Kidney glomerular epithelial cell (primary cell): ENCODE measurements at regions not wholly inside any gene's neighbourhood (a gene's known extent, or its start where the extent isn't known, plus 50 kb on each side); places are given as distances from the start of the nearest gene placed in this dataset.
"Not testable (repeated sequence)": the region's sequence is repeated elsewhere in the genome, so short reads cannot be mapped to it uniquely, and the experiment has no call there.

Source experiments
- DNase-seq: peaks from one replicate; lab custom pipeline; 2025; lab: John Stamatoyannopoulos, UW

DNA sequence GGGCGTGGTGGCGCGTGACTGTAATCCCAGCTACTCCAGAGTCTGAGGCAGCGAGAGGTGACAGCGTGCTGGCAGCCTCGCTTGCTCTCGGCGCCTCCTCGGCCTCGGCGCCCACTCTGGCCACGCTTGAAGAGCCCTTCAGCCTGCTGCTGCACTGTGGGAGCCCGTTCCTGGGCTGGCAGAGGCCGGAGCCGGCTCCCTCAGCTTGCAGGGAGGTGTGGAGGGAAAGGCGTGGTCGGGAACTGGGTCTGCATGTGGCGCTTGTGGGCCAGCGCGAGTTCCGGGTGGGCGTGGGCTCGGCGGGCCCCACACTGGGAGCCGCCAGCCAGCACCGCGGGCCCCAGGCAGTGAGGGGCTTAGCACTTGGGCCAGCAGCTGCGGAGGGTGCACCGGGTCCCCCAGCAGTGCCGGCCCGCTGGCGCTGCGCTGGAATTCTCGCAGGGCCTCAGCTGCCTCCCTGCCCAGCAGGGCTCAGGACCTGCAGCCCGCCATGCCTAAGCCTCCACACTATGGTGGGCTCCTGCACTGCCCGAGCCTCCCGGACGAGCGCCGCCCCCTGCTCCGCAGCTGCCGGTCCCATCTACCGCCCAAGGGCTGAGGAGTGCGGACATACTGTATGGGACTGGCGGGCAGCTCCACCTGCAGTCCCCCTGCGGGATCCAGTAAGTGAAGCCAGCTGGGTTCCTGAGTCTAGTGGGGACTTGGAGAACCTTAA lies 1093.3 kb upstream of the CDH8 start:
- no peak for DNase-seq

DNA sequence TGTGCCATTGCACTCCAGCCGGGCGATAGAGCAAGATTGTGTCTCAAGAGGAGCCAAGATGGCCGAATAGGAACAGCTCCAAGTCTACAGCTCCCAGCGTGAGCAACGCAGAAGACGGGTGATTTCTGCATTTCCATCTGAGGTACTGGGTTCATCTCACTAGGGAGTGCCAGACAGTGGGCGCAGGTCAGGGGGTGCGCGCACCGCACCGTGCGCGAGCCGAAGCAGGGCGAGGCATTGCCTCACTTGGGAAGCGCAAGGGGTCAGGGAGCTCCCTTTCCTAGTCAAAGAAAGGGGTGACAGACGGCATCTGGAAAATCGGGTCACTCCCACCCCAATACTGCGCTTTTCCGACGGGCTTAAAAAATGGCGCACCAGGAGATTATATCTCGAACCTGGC lies 1083.7 kb upstream of the CDH8 start:
- DNase-seq, result not testable (repeated sequence)

DNA sequence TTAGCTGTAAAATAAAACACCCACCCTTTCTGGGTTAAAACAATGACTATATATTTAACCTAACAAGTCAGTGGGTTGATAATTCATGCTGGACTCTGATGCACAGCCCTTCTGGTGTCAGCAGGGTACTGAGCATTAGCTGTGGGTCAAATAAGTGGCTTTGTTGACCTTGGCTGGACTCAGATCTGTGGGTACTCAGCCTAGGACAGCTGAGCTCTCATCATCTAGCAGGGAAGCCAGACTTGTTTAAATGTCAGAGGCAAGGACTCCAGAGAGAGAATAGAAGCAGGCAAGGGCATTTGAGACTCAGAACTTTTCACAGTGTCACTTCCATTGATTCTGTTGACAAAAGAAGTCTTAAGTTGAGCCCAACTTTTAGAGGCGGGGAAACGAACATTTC lies 1063.8 kb upstream of the CDH8 start:
- no peak for DNase-seq

DNA sequence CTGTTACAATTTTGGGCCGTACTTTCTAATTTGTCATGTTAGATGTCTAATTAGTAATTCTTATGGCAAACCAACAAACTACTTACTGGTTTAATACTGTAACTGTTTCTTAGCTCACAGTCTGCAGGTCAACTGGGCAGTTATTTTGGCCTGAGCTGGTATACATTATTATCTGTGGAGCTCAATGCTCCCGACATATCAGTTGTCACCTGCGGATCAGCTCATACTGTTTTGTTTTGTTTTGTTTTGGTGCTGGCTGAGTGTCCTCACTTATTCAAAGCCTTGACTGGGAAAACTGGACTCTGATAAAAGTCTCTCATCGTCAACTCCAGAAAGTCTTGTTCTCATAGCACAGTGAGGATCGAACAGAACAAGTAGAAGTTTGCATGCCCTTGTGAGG lies 1060.6 kb upstream of the CDH8 start:
- DNase-seq, result no peak

DNA sequence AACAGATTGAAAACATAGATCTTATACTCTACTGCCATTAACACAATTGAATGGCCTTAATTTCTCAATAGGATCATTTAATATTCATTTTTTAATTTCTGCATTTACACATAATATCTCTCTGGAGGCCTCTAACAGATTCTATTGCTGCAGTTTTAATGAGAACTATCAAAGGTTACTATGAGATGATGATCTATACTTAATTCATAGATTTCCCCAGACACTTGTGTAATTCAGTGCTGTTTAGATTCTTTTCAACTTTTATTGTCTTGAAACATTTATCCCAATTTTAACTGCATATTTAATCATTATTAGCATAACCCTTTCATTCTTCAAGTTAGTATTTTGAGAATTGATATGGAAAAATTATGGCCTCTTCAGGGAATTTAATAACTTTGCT lies 1056.5 kb upstream of the CDH8 start:
- DNase-seq, result no peak

DNA sequence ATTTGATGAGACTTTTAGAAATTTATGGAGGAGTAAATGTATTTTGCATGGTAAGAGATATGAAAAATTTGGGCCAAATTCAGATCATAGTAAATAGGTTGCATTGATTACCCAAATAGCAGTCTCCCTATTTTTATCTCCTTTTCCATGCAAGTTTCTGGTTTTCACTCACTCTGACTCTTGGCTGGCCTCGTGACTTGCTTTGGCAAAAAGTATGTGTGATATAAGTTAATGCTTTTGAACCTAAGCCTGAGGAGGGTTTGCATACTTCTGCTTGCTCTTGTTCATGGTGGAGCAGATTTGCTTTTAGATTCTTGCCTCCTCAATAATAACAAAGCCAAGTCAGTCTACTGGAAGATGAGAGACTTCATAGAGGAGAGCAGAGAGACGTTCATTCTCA lies 1045.9 kb upstream of the CDH8 start:
- no peak for DNase-seq

DNA sequence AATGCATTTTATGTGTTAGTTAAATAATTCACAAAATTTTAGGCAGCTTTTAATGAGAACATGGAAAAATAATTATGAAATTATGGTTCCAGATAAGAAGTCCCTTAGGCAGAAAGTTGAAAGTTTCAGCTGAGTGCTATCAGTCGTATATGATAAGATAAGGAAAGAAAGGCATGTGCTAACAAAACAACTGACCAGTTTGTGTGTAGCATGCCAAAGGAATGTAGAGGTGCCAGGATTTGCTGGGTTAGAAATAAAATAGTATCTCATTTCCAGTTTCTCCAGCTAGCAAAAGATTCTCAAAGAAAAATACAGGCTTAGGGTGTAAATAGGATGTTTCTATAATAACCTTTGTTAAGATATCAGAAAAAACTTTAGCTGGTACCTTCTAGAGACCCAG lies 1044.5 kb upstream of the CDH8 start:
- DNase-seq, result no peak

DNA sequence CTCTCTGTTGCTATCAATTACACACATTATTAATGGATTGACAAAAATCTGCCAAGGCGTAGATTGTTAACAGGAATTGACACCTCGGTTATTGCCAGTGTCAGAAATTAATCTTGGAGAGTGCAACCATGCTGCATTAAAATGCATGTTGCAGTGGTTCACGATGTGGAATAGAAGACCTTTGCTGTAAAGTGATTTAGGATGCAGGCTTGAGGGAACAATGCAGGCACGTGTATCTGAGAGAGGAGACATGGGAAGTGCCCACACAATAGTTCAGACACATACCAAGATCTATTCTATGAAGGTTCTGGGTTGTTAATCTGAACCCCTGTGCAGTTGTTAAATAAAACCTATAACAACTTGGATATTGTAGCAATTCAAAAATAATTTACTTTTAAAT lies 1032.8 kb upstream of the CDH8 start:
- no peak for DNase-seq

DNA sequence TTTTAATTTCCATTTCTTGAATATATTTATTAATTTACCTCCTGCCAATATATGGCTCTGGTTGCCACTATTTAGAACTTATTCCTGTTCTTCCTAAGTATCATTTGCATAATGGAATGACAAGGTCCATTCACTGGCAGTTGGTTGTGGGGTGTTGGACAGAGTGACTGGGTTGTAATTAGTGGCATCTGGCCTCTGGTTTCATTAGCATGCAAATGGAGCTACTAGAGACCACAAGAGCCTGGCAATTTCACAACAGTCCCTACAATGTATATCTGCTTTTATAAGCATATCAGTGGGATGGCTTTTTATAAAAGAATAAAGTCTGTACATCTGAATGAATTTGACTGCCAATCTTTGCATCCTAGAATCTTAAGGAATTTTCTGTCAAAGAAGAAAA lies 1030.9 kb upstream of the CDH8 start:
- no peak for DNase-seq

DNA sequence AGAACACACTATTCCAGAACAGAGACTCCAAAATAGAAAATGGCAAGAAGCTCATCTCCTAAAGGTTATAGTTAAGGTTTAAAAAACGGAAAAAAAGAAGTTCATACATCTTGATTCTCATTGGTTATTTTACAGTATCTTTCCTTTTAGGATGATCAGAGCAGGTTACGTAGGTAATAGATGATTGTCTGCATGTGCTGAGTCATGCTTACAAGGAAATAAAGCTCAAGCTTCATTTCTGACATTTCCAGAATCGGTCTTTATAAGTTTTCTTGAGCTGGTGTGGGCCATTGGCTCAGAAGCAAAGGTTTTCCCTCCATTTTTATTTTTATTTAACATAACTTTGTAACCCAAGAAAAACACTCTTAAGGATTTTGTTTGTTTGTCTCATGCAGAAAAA lies 1030.3 kb upstream of the CDH8 start:
- no peak for DNase-seq

DNA sequence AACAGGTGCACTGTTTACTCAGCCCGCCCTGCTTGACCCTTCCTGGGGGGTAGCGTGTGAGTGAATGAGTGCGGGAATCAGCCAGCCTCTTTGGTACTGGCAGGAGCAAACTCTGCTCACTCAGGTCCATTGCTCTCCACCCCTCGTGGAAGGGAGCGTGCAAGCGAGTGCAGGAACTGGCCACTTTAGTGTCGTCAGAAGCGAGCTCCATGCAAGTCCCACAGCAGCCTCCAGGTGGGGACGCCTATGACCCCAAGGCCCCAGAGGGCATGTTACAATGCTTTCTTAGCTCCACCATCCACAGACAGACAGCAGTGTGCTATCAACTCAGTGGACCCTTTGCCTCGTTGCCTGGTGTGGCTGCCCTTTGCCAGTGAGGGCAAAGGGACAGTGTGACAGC lies 1025.1 kb upstream of the CDH8 start:
- DNase-seq, result no peak

DNA sequence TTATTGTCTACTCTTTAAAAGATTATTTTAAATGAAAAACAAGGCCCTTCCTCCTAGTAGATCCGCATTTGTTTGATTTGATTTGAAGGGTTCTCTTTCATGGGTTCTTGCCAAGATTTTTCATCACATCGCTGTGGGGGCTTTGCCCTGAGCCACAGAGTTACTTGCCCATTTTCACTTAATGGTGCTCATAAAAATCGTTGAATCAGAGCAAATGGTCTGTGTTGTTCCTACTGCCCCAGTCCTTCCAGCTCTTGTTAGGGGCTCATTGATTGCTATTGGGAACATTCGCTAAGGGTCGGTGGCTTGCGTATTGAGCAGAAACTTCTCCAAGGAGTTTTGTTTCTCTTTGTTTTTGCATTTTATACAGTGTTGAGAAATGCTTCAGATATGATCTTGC lies 1023.4 kb upstream of the CDH8 start:
- DNase-seq, result no peak

DNA sequence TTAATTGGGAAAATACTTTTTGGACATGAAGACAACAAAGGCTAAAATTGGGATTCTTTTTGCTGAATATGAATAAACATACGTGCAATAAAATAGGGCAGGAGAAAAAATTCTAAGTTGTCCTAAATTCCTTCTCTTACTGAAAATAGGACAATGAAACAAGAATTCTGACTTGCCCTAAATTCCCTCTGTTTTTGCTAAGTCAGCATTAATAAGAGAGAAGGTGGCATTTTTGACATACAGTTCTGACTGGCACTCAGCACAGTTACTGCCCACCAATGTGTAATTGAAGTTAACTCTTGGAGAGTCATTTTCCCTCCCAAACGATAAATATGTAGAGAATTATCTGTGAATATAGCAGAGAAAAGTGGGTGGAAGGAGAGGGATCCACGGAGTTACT lies 1021.1 kb upstream of the CDH8 start:
- no peak for DNase-seq

DNA sequence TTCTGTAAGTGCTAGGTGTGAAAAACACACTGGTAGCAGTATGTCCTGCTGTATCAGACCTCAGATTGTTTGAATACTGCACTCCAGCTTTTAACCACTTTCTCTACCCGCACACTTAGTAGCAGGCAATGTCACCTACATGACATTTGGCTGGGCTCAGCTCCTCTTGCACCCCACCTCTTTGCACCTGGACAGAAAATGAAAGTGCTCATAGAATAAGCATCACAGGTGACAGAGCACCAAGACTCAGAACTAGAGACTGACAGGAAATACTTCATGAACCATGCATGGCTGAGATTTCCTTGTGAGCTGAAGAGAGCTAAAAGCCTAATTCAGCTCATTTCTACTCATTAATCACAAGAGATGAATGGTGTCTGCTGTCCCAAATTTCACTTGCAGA lies 1014.2 kb upstream of the CDH8 start:
- DNase-seq, result no peak

DNA sequence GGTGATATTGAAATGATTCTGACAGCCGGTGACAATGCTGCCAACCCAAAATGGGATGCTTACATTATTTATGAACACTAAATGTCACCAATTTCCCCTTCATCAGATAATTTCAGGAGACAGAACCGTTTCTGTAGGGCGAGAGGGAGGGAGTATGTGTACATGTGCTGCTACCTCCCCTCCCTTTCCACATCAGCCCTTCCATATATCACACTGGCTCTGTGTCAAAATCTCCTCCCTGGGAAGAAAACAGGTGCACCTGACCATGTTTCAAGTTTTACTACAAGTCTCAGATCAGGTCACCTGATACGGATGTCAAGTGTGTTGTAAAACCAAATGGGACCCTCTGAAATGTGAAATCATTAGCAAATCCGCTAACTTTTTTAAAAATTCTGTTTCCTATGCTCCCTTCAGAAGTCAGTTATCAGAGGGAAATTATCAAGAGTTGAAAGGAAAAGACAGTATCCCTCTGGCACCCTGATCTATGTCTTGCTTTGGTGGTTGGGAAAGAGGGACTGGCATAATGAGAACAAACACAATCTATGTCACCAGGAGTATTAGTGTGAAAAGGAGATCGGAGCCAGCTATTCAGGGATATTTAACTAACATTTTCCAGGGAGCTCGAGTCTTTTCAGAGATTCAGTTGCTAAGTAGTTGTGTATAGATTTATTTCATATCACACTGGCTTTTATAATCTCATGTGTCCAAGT lies 1002.3 kb upstream of the CDH8 start:
- DNase-seq, result no peak

DNA sequence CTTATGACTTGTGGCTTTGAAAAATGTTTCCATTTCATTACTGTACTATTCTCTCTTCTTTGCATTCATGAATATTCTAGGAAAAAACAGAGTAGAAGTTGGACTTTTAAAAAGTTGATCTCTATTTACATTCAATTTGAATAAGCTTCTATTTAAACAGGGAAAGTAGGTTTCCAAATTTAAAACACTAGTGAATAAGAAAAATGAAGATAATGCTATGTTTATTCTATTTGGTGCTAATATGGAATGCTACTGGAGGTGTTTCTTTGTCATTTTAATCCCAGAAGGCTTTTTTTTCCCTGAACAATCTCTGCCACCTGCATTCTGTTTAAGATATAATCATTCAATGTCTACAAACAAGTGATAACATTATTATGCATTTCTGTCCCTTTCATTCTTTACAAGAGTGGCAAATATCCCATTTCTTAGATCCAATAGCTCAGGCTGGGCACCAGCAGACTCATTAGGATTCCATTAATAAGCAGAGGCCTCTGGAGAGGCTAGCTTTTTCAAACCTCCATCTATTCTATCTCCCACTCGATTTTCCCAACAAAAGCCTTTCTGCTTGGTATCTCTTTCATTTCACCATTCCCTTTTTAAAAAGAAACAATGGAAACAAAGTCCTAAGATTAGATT lies 1001.6 kb upstream of the CDH8 start:
- DNase-seq, result no peak

DNA sequence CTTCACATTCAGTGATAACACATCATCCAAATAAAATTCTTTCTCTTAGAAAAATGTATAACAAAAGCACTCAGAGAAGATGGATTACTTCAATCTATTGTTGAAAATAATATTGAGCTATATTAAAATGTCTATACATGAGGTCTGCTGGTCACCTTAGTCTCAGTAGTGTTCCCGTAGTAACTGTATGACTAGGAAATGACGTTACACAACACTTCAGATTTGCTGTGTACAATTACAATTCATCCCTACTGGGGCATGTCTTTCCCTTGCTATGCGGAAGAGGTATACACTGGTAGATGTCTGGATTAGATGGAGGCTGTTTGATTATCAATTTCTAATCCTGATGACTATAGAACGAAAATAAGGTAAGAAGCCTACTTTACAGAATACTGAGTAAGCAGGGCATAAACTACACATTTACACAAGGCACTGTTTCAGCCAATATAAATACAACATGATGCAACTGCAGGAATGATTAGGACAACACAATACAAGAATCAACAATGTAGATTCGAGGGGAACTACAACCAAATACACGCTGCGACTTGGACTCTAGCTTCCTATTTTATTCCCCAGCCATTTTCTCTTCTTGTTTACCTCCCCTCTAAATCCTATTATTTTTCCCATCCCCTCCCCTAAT lies 982.5 kb upstream of the CDH8 start:
- DNase-seq, result no peak

DNA sequence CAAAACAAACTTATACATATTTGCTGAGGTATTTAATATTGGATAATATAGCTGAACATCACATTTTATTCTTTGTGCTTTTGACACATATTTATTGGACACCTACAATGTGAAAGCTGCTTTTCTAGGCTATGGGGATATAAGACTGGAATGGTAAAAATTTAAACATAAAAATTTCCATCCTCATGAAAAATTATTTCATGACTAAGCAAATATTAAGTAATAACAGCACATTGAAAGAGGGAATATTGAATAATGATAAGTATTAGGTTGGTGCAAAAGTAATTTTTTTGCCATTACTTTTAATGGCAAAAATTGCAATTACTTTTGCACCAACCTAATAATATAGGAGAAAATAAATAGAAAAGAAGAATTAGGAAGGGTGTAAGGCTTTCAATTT lies 972.5 kb upstream of the CDH8 start:
- no peak for DNase-seq

DNA sequence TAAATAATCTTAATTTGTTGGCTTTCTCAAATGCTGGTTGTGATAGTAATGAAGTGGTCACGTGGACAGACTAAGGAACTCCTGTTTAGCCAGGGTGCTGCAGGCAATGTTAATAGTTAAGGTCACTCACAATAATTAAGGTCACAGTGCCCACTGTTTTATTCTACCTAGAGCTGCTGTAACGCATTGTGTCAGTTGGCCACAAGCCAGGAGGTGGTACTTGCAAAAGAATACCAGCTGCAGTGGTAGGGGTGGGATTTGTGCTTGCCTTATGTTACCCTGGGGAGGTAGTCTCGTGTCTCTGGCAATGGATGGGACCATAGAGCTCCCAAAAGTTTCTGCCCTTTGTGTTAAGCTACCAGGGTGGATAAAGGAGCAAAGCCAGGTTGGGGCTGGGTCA lies 969.1 kb upstream of the CDH8 start:
- DNase-seq, result no peak

DNA sequence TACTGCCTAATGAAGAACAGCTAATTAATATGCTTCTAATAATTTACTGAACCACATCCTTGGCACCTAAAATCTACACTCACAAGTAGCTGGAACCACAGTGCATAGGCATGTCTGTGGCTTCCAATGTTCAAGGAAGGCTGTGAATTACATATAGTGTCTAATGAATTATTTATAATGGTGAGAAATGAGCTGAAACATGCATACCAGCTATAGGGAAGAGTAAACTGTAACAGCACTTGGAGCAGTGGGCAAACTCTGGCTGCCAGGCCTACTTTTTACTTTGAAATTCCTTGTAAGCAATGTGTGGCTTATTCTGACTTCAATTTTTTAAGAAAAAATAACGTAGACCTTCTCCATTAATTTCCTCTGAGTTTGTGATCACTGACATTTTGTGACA lies 953.2 kb upstream of the CDH8 start:
- DNase-seq, result no peak

DNA sequence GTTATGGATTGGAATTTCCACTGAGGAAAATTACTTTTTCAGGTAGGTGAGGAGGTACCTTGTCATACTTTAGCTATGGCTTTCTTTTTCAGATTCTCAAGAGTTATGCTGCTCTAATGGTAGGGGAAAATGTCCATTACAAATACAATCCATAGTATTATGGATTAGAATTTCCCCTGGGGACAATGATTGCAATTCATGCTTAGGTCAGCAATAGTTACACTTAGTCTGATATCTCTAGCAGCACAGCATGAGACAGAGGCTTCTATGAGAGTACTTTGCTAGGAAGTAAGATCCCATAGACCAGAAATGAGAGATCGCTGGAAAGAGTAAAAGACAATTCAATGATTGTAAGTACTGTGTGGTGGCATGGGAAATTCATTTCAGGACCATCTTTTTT lies 949.5 kb upstream of the CDH8 start:
- DNase-seq, result no peak

DNA sequence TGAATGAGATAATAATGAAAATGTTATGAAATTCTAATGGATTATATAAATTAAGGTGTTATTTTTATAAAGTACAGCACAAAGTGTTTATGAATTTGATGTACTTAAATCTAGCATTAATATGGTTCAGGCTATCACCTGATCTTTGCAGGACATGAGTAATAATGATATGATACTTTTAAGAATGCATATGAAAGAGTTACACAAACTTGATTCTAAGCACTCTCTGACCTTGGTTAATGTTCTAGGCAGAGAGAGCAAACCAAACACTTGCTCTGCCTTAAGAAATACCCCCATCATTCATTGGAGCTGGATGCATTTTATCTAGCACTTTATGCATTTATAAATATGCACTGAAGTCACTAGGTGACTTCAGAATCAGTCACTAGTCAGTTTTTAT lies 942.2 kb upstream of the CDH8 start:
- no peak for DNase-seq

DNA sequence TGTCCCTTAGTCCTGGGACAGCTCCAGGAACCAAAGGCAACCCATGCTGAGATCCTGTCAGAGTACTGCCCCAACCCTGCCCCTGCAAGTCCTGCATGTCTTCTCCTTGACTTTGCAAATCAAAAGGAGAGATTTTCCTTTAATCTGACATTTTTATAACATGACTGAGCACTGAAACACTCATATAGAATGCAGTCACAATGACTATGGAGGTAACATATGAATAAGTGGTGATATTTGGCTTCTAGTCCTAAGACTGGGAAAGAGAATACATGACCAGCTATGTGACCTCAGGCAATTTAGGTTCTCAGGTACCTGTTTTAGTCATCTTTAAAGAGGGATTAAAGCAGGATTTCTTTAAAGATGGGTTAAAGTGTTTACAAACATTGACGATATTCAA lies 941.6 kb upstream of the CDH8 start:
- no peak for DNase-seq
